BLaER1 (cell line): ENCODE measurements at regions not wholly inside any gene's neighbourhood (a gene's known extent, or its start where the extent isn't known, plus 50 kb on each side); places are given as distances from the start of the nearest gene placed in this dataset.

Experiments used
- H3K27ac ChIP-seq: shearing (Covaris generic); formaldehyde crosslinking; 2 replicates; pipeline ENCODE4 v1.8.1; 2022
- H3K27me3 ChIP-seq: shearing (Covaris generic); formaldehyde crosslinking; 2 replicates; pipeline ENCODE4 v1.8.1; 2022
- H3K36me3 ChIP-seq: shearing (Covaris generic); formaldehyde crosslinking; 2 replicates; pipeline ENCODE4 v1.8.1; 2022
- H3K4me1 ChIP-seq: shearing (Covaris generic); formaldehyde crosslinking; 2 replicates; pipeline ENCODE4 v1.8.1; 2022
- H3K4me2 ChIP-seq: shearing (Covaris generic); formaldehyde crosslinking; 2 replicates; pipeline ENCODE4 v1.8.1; 2022
- H3K4me3 ChIP-seq: shearing (Covaris generic); formaldehyde crosslinking; 2 replicates; pipeline ENCODE4 v1.8.1; 2022
- H3K9ac ChIP-seq: shearing (Covaris generic); formaldehyde crosslinking; 2 replicates; pipeline ENCODE4 v1.8.1; 2022
- H3K9me3 ChIP-seq: shearing (Covaris generic); formaldehyde crosslinking; 2 replicates; pipeline ENCODE4 v1.8.1; 2022
- H4K20me1 ChIP-seq: shearing (Covaris generic); formaldehyde crosslinking; 2 replicates; pipeline ENCODE4 v1.8.1; 2022
- Cebpa-rat ChIP-seq: shearing (Covaris generic); IDR thresholded peaks from 2 replicates; pipeline ENCODE4 v1.8.1; 2022

GRCh38 chr16:9546438-9546786, 455.0 kb downstream of the HAPSTR1 start:
- no peaks in the 10 kb centered on the region for H3K36me3 ChIP-seq
- no peaks in the 10 kb centered on the region for H3K27me3 ChIP-seq
- no peak overlapping the region for H3K4me3 ChIP-seq
- peaks cover 24% of the 10 kb centered on the region for H3K4me1 ChIP-seq
- no peaks in the 10 kb centered on the region for H4K20me1 ChIP-seq
- TF ChIP-seq Cebpa-rat, result no peak
- H3K9me3 ChIP-seq, result no peaks in the 10 kb centered on the region
- no peak overlapping the region for H3K27ac ChIP-seq
- H3K4me2 ChIP-seq, result no peak overlapping the region
- no peak overlapping the region for H3K9ac ChIP-seq

- no peak overlapping the region; the same call in 1 of the 2 replicates for H3K4me3 ChIP-seq
- peak overlapping the region; percentile 23; the same call in 1 of the 2 replicates for H3K27ac ChIP-seq
- H3K4me2 ChIP-seq, result peak overlapping the region; percentile 64
- no peak for TF ChIP-seq Cebpa-rat
- H3K9ac ChIP-seq, result no peak overlapping the region
- no peaks in the 10 kb centered on the region for H4K20me1 ChIP-seq
- H3K9me3 ChIP-seq, result no peaks in the 10 kb centered on the region
- H3K4me1 ChIP-seq, result peaks cover 24% of the 10 kb centered on the region
- no peaks in the 10 kb centered on the region; the same call in 1 of the 2 replicates for H3K27me3 ChIP-seq
- H3K36me3 ChIP-seq, result no peaks in the 10 kb centered on the region
Measured at GRCh38 chr16:9549487-9549886, 458.0 kb downstream of the HAPSTR1 start.

GRCh38 chr16:9555051-9555450, 463.6 kb downstream of the HAPSTR1 start:
- no peak overlapping the region for H3K27ac ChIP-seq
- no peak overlapping the region for H3K4me3 ChIP-seq
- peaks cover 11% of the 10 kb centered on the region; the same call in 1 of the 2 replicates for H3K9me3 ChIP-seq
- H3K27me3 ChIP-seq, result no peaks in the 10 kb centered on the region; the same call in 1 of the 2 replicates
- no peak for TF ChIP-seq Cebpa-rat
- no peaks in the 10 kb centered on the region for H4K20me1 ChIP-seq
- no peaks in the 10 kb centered on the region for H3K36me3 ChIP-seq
- no peak overlapping the region for H3K9ac ChIP-seq
- H3K4me1 ChIP-seq, result peaks cover 12% of the 10 kb centered on the region
- H3K4me2 ChIP-seq, result no peak overlapping the region

GRCh38 chr16:9556949-9557665, 465.7 kb downstream of the HAPSTR1 start:
- no peak for TF ChIP-seq Cebpa-rat

GRCh38 chr16:9557713-9558112, 466.3 kb downstream of the HAPSTR1 start:
- Histone ChIP-seq H3K4me3 (no peak overlapping the region), H3K4me1 (no peaks in the 10 kb centered on the region), H3K27ac (no peak overlapping the region), H3K9ac (no peak overlapping the region), H3K9me3 (peaks cover 11% of the 10 kb centered on the region; the same call in 1 of the 2 replicates), H3K4me2 (no peak overlapping the region), H4K20me1 (no peaks in the 10 kb centered on the region), H3K27me3 (no peaks in the 10 kb centered on the region), H3K36me3 (no peaks in the 10 kb centered on the region)
- TF ChIP-seq Cebpa-rat, result no peak

More at GRCh38 chr16:9556949-9557665, 465.7 kb downstream of the HAPSTR1 start:
- Histone ChIP-seq H3K4me3 (no peak overlapping the region), H3K4me1 (no peaks in the 10 kb centered on the region), H3K27me3 (no peaks in the 10 kb centered on the region), H3K4me2 (no peak overlapping the region), H4K20me1 (no peaks in the 10 kb centered on the region), H3K9ac (no peak overlapping the region), H3K9me3 (peaks cover 11% of the 10 kb centered on the region; the same call in 1 of the 2 replicates), H3K36me3 (no peaks in the 10 kb centered on the region), H3K27ac (no peak overlapping the region)

GRCh38 chr16:9566099-9566498, 474.7 kb downstream of the HAPSTR1 start:
- no peaks in the 10 kb centered on the region for H3K36me3 ChIP-seq
- TF ChIP-seq Cebpa-rat, result no peak
- H3K27ac ChIP-seq, result no peak overlapping the region
- H3K4me2 ChIP-seq, result no peak overlapping the region
- no peaks in the 10 kb centered on the region for H3K9me3 ChIP-seq
- no peak overlapping the region for H3K9ac ChIP-seq
- H3K4me3 ChIP-seq, result no peak overlapping the region
- H3K27me3 ChIP-seq, result no peaks in the 10 kb centered on the region
- 0 out of 2 replicates have a peak, but pooled peaks cover 6% of the 10 kb centered on the region for H3K4me1 ChIP-seq
- no peaks in the 10 kb centered on the region for H4K20me1 ChIP-seq

- no peaks in the 10 kb centered on the region for H3K27me3 ChIP-seq
- TF ChIP-seq Cebpa-rat, result no peak
- no peak overlapping the region for H3K4me3 ChIP-seq
- no peak overlapping the region for H3K27ac ChIP-seq
- 0 out of 2 replicates have a peak, but pooled peaks cover 6% of the 10 kb centered on the region for H3K4me1 ChIP-seq
- H4K20me1 ChIP-seq, result no peaks in the 10 kb centered on the region
- no peak overlapping the region for H3K9ac ChIP-seq
- no peak overlapping the region for H3K4me2 ChIP-seq
- H3K36me3 ChIP-seq, result no peaks in the 10 kb centered on the region
- H3K9me3 ChIP-seq, result no peaks in the 10 kb centered on the region
Measured at GRCh38 chr16:9567666-9568065, 476.2 kb downstream of the HAPSTR1 start.

- H3K27me3 ChIP-seq, result no peaks in the 10 kb centered on the region
- H4K20me1 ChIP-seq, result no peaks in the 10 kb centered on the region
- H3K9ac ChIP-seq, result no peak overlapping the region
- H3K4me2 ChIP-seq, result no peak overlapping the region
- H3K9me3 ChIP-seq, result no peaks in the 10 kb centered on the region
- no peak overlapping the region for H3K4me3 ChIP-seq
- H3K36me3 ChIP-seq, result no peaks in the 10 kb centered on the region
- no peak overlapping the region for H3K27ac ChIP-seq
- 0 out of 2 replicates have a peak, but pooled peaks cover 6% of the 10 kb centered on the region for H3K4me1 ChIP-seq
- no peak for TF ChIP-seq Cebpa-rat
Measured at GRCh38 chr16:9568261-9568660, 476.8 kb downstream of the HAPSTR1 start.

- Histone ChIP-seq H3K27me3 (no peaks in the 10 kb centered on the region), H3K4me1 (0 out of 2 replicates have a peak, but pooled peaks cover 6% of the 10 kb centered on the region), H3K9me3 (no peaks in the 10 kb centered on the region), H3K27ac (no peak overlapping the region), H3K36me3 (no peaks in the 10 kb centered on the region), H3K4me3 (no peak overlapping the region), H3K4me2 (no peak overlapping the region), H3K9ac (no peak overlapping the region), H4K20me1 (no peaks in the 10 kb centered on the region)
- no peak for TF ChIP-seq Cebpa-rat
Measured at GRCh38 chr16:9570521-9570920, 479.1 kb downstream of the HAPSTR1 start.

- Histone ChIP-seq H3K9ac (no peak overlapping the region), H3K27ac (no peak overlapping the region), H3K4me3 (no peak overlapping the region), H3K27me3 (no peaks in the 10 kb centered on the region), H3K4me1 (no peaks in the 10 kb centered on the region), H3K4me2 (no peak overlapping the region), H3K9me3 (no peaks in the 10 kb centered on the region), H3K36me3 (no peaks in the 10 kb centered on the region), H4K20me1 (no peaks in the 10 kb centered on the region)
- no peak for TF ChIP-seq Cebpa-rat
Measured at GRCh38 chr16:9578459-9578858, 487.0 kb downstream of the HAPSTR1 start.
